Prostate gland (tissue), 2 donors: ENCODE measurements at regions not wholly inside any gene's neighbourhood (a gene's known extent, or its start where the extent isn't known, plus 50 kb on each side); places are given as distances from the start of the nearest gene placed in this dataset.

Experiments used
- POLR2A ChIP-seq: fragments of 450-650 bp; IDR thresholded peaks from one replicate; pipeline ENCODE4 v1.6.1; 2016; ENCODE audit warnings: antibody characterized with exemption, mild to moderate bottlenecking
- POLR2AphosphoS5 ChIP-seq: sonication (generic); formaldehyde crosslinking; IDR thresholded peaks from one replicate; pipeline ENCODE4 v1.6.1; 2017; ENCODE audit warnings: antibody characterized with exemption
- TF ChIP-seq, protein P1 (sequence below), 4 experiments: fragments of 200-600 bp in 2 of 4; fragments of 450-650 bp in 2 of 4; sonication (generic) in 2 of 4; IDR thresholded peaks; 1 replicate in 3 of 4; 2 replicates in 1 of 4; pipeline ENCODE4 v1.5.1; 2016 to 2019; ENCODE audit warnings: antibody characterized with exemption in 4 of 4, mild to moderate bottlenecking in 2 of 4, moderate library complexity in 2 of 4

DNA sequence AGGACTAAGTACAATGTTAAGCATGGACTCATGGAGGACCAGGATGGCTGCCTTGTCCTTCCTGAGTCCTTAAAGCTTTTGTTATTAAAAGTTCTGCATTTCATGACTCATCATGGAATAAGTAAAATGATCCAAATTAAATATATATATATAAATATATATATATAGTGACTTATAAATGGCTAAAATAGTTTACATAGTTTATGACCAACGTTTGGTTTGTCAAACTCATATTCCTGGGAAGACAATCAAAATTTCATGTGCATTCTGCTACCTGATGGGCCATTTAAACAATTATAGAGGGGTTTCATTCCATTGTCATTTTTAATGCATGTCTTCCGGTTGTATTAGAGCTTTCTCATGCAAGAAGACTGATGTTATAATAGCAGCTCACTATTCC, 1190.7 kb downstream of the FSCB start:
- TF ChIP-seq, protein P1, sequence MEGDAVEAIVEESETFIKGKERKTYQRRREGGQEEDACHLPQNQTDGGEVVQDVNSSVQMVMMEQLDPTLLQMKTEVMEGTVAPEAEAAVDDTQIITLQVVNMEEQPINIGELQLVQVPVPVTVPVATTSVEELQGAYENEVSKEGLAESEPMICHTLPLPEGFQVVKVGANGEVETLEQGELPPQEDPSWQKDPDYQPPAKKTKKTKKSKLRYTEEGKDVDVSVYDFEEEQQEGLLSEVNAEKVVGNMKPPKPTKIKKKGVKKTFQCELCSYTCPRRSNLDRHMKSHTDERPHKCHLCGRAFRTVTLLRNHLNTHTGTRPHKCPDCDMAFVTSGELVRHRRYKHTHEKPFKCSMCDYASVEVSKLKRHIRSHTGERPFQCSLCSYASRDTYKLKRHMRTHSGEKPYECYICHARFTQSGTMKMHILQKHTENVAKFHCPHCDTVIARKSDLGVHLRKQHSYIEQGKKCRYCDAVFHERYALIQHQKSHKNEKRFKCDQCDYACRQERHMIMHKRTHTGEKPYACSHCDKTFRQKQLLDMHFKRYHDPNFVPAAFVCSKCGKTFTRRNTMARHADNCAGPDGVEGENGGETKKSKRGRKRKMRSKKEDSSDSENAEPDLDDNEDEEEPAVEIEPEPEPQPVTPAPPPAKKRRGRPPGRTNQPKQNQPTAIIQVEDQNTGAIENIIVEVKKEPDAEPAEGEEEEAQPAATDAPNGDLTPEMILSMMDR (IDR thresholded peaks at IDR 0.05): no peak
- TF ChIP-seq POLR2AphosphoS5: no peak
- no peak for TF ChIP-seq POLR2A
